BJ (cell line): ENCODE measurements at regions not wholly inside any gene's neighbourhood (a gene's known extent, or its start where the extent isn't known, plus 50 kb on each side); places are given as distances from the start of the nearest gene placed in this dataset.

Source experiments
- CTCF ChIA-PET: fragments of 350-600 bp; formaldehyde crosslinking; extraction: SDS; loops from one replicate; lab custom pipeline; 2021; ENCODE audit warnings: antibody characterized with exemption, inconsistent platforms; lab: Yijun Ruan, JAX
- POLR2A ChIA-PET: fragments of 300-600 bp; sonication (Branson Sonifier 250); formaldehyde crosslinking; extraction: SDS; loops from one replicate; lab custom pipeline; 2021; ENCODE audit warnings: antibody characterized with exemption; lab: Charles Lee
- DNase-seq: peaks from one replicate; pipeline ENCODE4 v3.0.0-alpha.2; 2011; ENCODE audit warnings: low read depth
- H3K27me3 ChIP-seq: 2 replicates; pipeline ENCODE4 v1.6.0; 2011; ENCODE audit warnings: low read length; ENCODE audit not compliant: control insufficient read depth, insufficient read depth
- H3K36me3 ChIP-seq: 2 replicates; pipeline ENCODE4 v1.5.1; 2011; ENCODE audit warnings: low read length; ENCODE audit not compliant: control insufficient read depth, insufficient read depth
- H3K4me3 ChIP-seq: 2 replicates; pipeline ENCODE4 v1.5.1; 2011; ENCODE audit warnings: low read depth, mild to moderate bottlenecking, control low read depth, low read length
- TF ChIP-seq, protein P1 (sequence below): IDR thresholded peaks from 2 replicates; pipeline ENCODE4 v1.5.1; 2011; ENCODE audit warnings: low read depth, mild to moderate bottlenecking, control low read depth, inconsistent platforms, low read length, moderate library complexity; ENCODE audit not compliant: insufficient read depth

- DNase-seq, result no peak
- H3K27me3 ChIP-seq, result no peaks in the 10 kb centered on the region
- H3K36me3 ChIP-seq, result no peaks in the 10 kb centered on the region
- TF ChIP-seq, protein P1, sequence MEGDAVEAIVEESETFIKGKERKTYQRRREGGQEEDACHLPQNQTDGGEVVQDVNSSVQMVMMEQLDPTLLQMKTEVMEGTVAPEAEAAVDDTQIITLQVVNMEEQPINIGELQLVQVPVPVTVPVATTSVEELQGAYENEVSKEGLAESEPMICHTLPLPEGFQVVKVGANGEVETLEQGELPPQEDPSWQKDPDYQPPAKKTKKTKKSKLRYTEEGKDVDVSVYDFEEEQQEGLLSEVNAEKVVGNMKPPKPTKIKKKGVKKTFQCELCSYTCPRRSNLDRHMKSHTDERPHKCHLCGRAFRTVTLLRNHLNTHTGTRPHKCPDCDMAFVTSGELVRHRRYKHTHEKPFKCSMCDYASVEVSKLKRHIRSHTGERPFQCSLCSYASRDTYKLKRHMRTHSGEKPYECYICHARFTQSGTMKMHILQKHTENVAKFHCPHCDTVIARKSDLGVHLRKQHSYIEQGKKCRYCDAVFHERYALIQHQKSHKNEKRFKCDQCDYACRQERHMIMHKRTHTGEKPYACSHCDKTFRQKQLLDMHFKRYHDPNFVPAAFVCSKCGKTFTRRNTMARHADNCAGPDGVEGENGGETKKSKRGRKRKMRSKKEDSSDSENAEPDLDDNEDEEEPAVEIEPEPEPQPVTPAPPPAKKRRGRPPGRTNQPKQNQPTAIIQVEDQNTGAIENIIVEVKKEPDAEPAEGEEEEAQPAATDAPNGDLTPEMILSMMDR, result no peak
- H3K4me3 ChIP-seq, result no peak overlapping the region
- ChIA-PET CTCF (no interaction called here), POLR2A (no interaction called here)
Measured at GRCh38 chr7:84820481-84820880, 366.4 kb downstream of the SEMA3D start.

GRCh38 chr7:84817016-84817415 is 369.8 kb downstream of the SEMA3D start:
- Histone ChIP-seq H3K4me3 (no peak overlapping the region), H3K27me3 (no peaks in the 10 kb centered on the region), H3K36me3 (no peaks in the 10 kb centered on the region)
- ChIA-PET CTCF (no interaction called here), POLR2A (no interaction called here)
- no peak for DNase-seq
- TF ChIP-seq, protein P1, result no peak

DNA sequence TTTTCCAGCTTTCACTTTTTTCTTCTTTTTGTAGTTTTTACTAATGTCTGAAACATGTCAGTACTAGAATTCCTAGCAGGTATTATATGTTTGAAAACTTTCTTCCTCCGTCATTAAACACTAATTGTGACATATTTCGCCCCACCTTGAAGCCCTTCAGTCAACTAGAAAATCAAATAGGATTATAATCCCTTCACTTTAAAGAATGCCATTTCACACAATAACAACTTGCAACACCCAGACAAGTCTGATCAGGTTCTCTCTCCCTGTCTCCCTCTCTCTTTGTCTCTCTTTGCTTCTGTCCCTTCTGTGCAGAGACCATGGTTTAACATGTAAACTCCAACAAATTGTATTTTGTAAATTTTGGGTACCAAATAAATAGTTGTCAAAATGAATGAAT is 373.5 kb downstream of the SEMA3D start:
- Histone ChIP-seq H3K4me3 (no peak overlapping the region), H3K36me3 (no peaks in the 10 kb centered on the region), H3K27me3 (no peaks in the 10 kb centered on the region)
- TF ChIP-seq, protein P1, result no peak
- no peak for DNase-seq
- CTCF ChIA-PET, result no interaction called here
- POLR2A ChIA-PET, result no interaction called here

- ChIA-PET CTCF (no interaction called here), POLR2A (no interaction called here)
- no peak for DNase-seq
- no peaks in the 10 kb centered on the region for H3K27me3 ChIP-seq
- no peaks in the 10 kb centered on the region for H3K36me3 ChIP-seq
- no peak overlapping the region for H3K4me3 ChIP-seq
- TF ChIP-seq, protein P1, result no peak
Measured at GRCh38 chr7:84812021-84812420, 374.8 kb downstream of the SEMA3D start.

- ChIA-PET POLR2A (no interaction called here), CTCF (interaction anchor here (0.7 kb wide), 1 partner anchor 190 kb away, joined by 3 read pairs; no protein-coding TSS in a partner anchor)
- no peak for DNase-seq
- Histone ChIP-seq H3K27me3 (no peaks in the 10 kb centered on the region), H3K4me3 (no peak overlapping the region), H3K36me3 (no peaks in the 10 kb centered on the region)
- TF ChIP-seq, protein P1, result no peak
Measured at GRCh38 chr7:84811362-84811761, 375.5 kb downstream of the SEMA3D start.
